Activated B cell treated with CpG ODN at 0.5 μM for 24 hours (primary cell): ENCODE measurements at regions not wholly inside any gene's neighbourhood (a gene's known extent, or its start where the extent isn't known, plus 50 kb on each side); places are given as distances from the start of the nearest gene placed in this dataset.

Source experiments
- ATAC-seq: fragments of 200-7000 bp; cut with Tn5 transposase; one replicate; pipeline ENCODE4 v1.10.0; 2021; ENCODE audit warnings: low read depth, mild to moderate bottlenecking, moderate library complexity
- CTCF ChIA-PET: fragments of 350-600 bp; sonication (Branson Sonifier 250); formaldehyde crosslinking; loops from one replicate; lab custom pipeline; 2021; ENCODE audit warnings: antibody characterized with exemption; lab: Charles Lee
- POLR2A ChIA-PET: fragments of 350-600 bp; sonication (Branson Sonifier 250); formaldehyde crosslinking; loops from one replicate; lab custom pipeline; 2021; ENCODE audit warnings: antibody characterized with exemption; lab: Charles Lee
- DNase-seq: peaks from one replicate; pipeline ENCODE4 v3.0.0; 2022
- H3K27ac Mint-ChIP-seq: one replicate; pipeline ENCODE4 v1.8.0; 2020; ENCODE audit warnings: mixed read lengths
- H3K27me3 Mint-ChIP-seq: one replicate; pipeline ENCODE4 v1.8.0; 2021; ENCODE audit warnings: mixed read lengths
- H3K36me3 Mint-ChIP-seq: one replicate; pipeline ENCODE4 v1.8.0; 2021; ENCODE audit warnings: low read depth, mixed read lengths
- H3K4me1 Mint-ChIP-seq: one replicate; pipeline ENCODE4 v1.8.0; 2021; ENCODE audit warnings: mixed read lengths
- H3K4me3 Mint-ChIP-seq: one replicate; pipeline ENCODE4 v1.8.0; 2020; ENCODE audit warnings: mild to moderate bottlenecking, mixed read lengths
- H3K9me3 Mint-ChIP-seq: one replicate; pipeline ENCODE4 v1.8.0; 2020; ENCODE audit warnings: mixed read lengths
- intact Hi-C: fragments of 100-400 bp; cut with micrococcal nuclease; formaldehyde crosslinking; loops from one replicate; pipeline ENCODE4 v1.15.1; 2024
- TF ChIP-seq, protein P1 (sequence below): fragments of 200-600 bp; IDR thresholded peaks from one replicate; pipeline ENCODE4 v1.8.0; 2022; ENCODE audit warnings: antibody characterized with exemption, mild to moderate bottlenecking

DNA sequence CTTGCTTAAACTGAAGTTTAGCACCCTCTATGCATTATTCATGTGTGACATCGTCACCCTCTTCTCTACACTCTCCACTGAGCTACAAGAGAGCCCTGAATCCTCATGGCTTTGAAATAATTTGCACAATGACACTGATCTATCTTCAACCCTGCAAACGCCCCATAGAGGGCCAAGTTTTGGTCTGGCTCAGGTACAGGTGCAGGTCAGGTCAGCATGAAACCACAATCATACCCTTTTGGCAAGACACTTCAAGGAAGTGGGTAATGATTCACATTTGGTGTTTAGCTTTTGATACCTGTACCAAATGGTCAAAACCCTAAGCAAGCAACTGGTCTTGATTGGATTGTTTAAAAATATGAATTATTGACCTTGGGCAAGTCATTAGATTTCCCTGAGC lies 122.2 kb upstream of the CADM1 start:
- TF ChIP-seq, protein P1, sequence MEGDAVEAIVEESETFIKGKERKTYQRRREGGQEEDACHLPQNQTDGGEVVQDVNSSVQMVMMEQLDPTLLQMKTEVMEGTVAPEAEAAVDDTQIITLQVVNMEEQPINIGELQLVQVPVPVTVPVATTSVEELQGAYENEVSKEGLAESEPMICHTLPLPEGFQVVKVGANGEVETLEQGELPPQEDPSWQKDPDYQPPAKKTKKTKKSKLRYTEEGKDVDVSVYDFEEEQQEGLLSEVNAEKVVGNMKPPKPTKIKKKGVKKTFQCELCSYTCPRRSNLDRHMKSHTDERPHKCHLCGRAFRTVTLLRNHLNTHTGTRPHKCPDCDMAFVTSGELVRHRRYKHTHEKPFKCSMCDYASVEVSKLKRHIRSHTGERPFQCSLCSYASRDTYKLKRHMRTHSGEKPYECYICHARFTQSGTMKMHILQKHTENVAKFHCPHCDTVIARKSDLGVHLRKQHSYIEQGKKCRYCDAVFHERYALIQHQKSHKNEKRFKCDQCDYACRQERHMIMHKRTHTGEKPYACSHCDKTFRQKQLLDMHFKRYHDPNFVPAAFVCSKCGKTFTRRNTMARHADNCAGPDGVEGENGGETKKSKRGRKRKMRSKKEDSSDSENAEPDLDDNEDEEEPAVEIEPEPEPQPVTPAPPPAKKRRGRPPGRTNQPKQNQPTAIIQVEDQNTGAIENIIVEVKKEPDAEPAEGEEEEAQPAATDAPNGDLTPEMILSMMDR, result no peak
- Mint-ChIP-seq H3K4me3 (no peak overlapping the region), H3K27ac (no peak overlapping the region), H3K36me3 (no peaks in the 10 kb centered on the region), H3K4me1 (no peaks in the 10 kb centered on the region), H3K27me3 (no peaks in the 10 kb centered on the region), H3K9me3 (no peaks in the 10 kb centered on the region)
- intact Hi-C loops, result no loop called here
- no peak for DNase-seq
- CTCF ChIA-PET, result no interaction called here
- ATAC-seq, result no peak
- POLR2A ChIA-PET, result interaction anchor here (0.6 kb wide), 1 partner anchor 24 kb away, joined by 3 read pairs; no protein-coding TSS in a partner anchor

DNA sequence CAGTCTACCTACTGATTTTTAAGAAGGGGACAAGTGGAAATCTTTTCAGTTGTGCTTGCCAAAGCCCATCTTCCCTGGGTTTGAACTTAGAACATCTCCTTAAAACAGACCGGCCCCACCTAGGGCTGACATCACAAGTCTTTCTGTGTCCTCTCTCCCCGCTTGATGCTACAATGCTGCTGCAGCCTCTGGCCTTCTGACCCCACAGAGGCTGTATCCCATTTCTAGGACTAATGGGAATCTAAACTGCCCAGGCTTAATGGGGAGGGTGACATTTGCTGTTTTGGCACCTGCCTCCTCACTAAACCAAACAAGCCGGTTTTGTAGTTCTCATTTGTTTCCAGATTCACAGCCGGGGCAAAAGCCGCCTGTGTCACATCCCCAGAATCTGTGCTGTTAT lies 121.3 kb upstream of the CADM1 start:
- Mint-ChIP-seq H3K36me3 (no peaks in the 10 kb centered on the region), H3K4me1 (no peaks in the 10 kb centered on the region), H3K27me3 (no peaks in the 10 kb centered on the region), H3K27ac (no peak overlapping the region), H3K9me3 (no peaks in the 10 kb centered on the region), H3K4me3 (no peak overlapping the region)
- DNase-seq (no peak), ATAC-seq (no peak)
- ChIA-PET POLR2A (no interaction called here), CTCF (no interaction called here)
- TF ChIP-seq, protein P1, result no peak
- intact Hi-C loops, result no loop called here

DNA sequence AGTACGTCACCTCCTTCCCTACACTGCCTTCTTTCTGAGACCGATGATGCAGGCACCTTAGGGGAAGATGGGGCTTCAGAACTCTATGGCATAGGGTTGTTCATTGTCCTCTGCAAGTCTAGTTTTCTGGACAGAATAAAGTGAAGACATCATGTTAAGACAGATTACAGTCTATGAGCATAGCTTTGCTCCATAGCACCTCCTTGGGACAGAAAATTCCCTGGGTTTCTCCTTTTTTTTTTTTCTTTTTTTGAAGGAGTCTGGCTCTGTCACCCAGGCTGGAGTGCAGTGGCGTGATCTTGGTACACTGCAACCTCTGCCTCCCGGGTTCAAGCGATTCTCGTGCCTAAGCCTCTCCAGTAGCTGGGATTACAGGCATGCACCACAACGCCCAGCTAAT lies 119.8 kb upstream of the CADM1 start:
- Mint-ChIP-seq H3K36me3 (no peaks in the 10 kb centered on the region), H3K4me3 (no peak overlapping the region), H3K9me3 (no peaks in the 10 kb centered on the region), H3K27ac (no peak overlapping the region), H3K27me3 (no peaks in the 10 kb centered on the region), H3K4me1 (no peaks in the 10 kb centered on the region)
- DNase-seq (no peak), ATAC-seq (no peak)
- ChIA-PET POLR2A (no interaction called here), CTCF (no interaction called here)
- TF ChIP-seq, protein P1, result no peak
- intact Hi-C loops, result no loop called here

DNA sequence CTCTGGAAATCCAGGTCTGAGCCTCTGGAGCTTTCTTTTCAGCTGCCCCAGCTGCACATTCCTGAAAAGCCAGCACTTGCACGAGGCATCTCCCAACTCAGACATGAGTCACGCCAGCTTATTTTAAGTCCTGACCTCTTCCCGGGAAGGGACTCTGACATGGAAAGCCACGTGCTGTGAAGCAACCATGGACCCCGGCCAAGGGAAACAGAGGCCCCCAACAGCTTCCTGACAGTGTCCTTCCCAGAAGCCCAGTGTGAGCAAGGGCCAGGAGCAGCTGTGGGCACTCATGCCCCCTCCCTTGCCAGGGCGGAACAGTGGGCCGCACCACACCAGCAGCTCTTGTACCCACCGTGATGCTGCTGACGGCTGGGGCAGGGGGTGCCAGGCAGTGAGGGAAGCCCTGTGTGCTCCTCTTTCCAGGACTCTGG lies 118.8 kb upstream of the CADM1 start:
- DNase-seq (no peak), ATAC-seq (no peak)
- H3K4me1 Mint-ChIP-seq, result no peaks in the 10 kb centered on the region
- no peak overlapping the region for H3K27ac Mint-ChIP-seq
- H3K9me3 Mint-ChIP-seq, result no peaks in the 10 kb centered on the region
- H3K36me3 Mint-ChIP-seq, result no peaks in the 10 kb centered on the region
- intact Hi-C loops, result no loop called here
- H3K4me3 Mint-ChIP-seq, result no peak overlapping the region
- CTCF ChIA-PET, result no interaction called here
- POLR2A ChIA-PET, result no interaction called here
- TF ChIP-seq, protein P1, result no peak
- H3K27me3 Mint-ChIP-seq, result no peaks in the 10 kb centered on the region

DNA sequence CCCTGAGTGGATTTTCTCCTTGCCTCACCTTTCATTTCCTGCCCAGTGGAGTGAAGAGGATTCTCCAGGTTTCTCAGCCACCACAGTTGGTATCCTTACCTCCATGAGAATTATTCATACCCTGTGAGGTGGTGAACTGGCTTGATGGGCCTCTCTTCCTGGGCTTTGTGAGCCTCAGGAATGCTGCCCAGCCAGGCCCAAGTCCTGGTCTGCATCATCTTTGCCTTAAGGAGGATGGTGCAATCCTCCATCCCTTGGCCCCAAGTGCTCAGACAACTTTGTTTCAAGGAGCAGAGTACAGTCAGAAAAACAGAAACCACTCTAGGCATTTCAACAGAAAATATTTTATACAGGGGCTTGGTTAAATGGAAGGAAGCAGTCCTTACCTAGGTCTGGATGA lies 114.2 kb upstream of the CADM1 start:
- no peaks in the 10 kb centered on the region for H3K9me3 Mint-ChIP-seq
- intact Hi-C loops, result no loop called here
- H3K4me3 Mint-ChIP-seq, result no peak overlapping the region
- no peaks in the 10 kb centered on the region for H3K36me3 Mint-ChIP-seq
- no peaks in the 10 kb centered on the region for H3K27me3 Mint-ChIP-seq
- H3K4me1 Mint-ChIP-seq, result no peaks in the 10 kb centered on the region
- ChIA-PET CTCF (no interaction called here), POLR2A (no interaction called here)
- no peak for DNase-seq
- no peak overlapping the region for H3K27ac Mint-ChIP-seq
- ATAC-seq, result no peak
- TF ChIP-seq, protein P1, result no peak
